ENCODE measurements at regions not wholly inside any gene's neighbourhood (a gene's known extent, or its start where the extent isn't known, plus 50 kb on each side); places are given as distances from the start of the nearest gene placed in this dataset.

DNA sequence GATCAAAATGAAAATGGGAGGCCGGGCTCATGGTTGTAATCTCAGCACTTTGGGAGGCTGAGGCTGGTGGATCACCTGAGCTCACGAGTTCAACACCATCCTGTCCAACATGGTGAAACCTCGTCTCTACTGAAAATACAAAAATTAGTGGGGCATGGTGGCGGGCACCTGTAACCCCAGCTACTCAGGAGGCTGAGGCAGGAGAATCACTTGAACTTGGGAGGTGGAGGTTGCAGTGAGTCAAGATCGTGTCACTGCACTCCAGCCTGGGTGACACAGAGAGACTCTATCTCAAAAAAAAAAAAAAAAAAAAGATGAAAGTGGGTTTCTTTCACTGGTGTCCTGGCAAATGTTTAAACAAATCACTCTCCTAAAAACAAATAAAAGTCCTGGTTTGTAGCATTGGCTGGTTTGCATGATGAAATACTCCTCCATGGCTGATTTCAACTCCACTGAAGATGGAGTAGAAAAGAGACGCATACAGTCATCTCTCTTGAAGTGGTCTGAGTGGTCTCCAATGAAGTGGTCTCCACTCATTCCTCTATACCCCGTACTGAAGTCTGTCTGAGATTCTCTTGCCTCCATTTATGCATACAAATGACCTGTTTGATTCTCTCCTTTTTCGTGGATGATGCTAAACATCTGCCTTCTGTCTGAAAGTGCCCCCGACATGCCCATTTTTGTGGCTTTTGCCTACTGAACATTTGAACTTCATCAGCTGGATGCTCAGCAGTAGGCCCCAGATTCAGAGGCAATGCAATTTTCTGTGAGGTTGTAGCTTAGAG, 153.0 kb upstream of the FAM20A start:
- FAIRE-seq, result no peak
- intact Hi-C loops (cut with micrococcal nuclease; ENCODE audit: unreplicated experiment) (no loop called here), in situ Hi-C loops (cut with MboI) (loop anchor here (25.0 kb wide), 1 partner anchor 592 kb away; no protein-coding TSS in a partner anchor)
- no peak overlapping the region for H2AFZ ChIP-seq (ENCODE audit: control insufficient read depth, low read depth, low read length)
- H3K9ac ChIP-seq (ENCODE audit: control insufficient read depth, insufficient read depth, low read length), result no peak overlapping the region
- no peak for ATAC-seq
- ChIA-PET CTCF (no interaction called here), POLR2A (no interaction called here), RAD21 (ENCODE audit: unreplicated experiment) (no interaction called here), SMC1A (ENCODE audit: uncharacterized antibody, unreplicated experiment) (no interaction called here)
- TF ChIP-seq SIX5 (IDR thresholded peaks at IDR 0.05; ENCODE audit: low read depth, low read length, severe bottlenecking) (no peak), SRF (IDR thresholded peaks at IDR 0.05; ENCODE audit: low read depth in 2 of 2, low read length in 2 of 2) (no peak), GABPA (IDR thresholded peaks at IDR 0.05; ENCODE audit: low read depth) (no peak), ZZZ3 (IDR thresholded peaks at IDR 0.05; ENCODE audit: control insufficient read depth, insufficient read length, low read depth) (no peak), MYC (IDR thresholded peaks at IDR 0.05; ENCODE audit: insufficient read depth, insufficient read length, insufficient replicate concordance, low read length, severe bottlenecking) (no peak), SUZ12 (IDR thresholded peaks at IDR 0.05; ENCODE audit: unreplicated experiment) (no peak), SMC3 (IDR thresholded peaks at IDR 0.05; ENCODE audit: borderline replicate concordance, low read length) (no peak), DPF2 (IDR thresholded peaks at IDR 0.05) (no peak), NFYA (IDR thresholded peaks at IDR 0.05; ENCODE audit: borderline replicate concordance, low read depth, low read length) (no peak), ASH2L (IDR thresholded peaks at IDR 0.05; ENCODE audit: borderline replicate concordance, low read depth) (no peak)
- TF ChIP-seq, protein P1, sequence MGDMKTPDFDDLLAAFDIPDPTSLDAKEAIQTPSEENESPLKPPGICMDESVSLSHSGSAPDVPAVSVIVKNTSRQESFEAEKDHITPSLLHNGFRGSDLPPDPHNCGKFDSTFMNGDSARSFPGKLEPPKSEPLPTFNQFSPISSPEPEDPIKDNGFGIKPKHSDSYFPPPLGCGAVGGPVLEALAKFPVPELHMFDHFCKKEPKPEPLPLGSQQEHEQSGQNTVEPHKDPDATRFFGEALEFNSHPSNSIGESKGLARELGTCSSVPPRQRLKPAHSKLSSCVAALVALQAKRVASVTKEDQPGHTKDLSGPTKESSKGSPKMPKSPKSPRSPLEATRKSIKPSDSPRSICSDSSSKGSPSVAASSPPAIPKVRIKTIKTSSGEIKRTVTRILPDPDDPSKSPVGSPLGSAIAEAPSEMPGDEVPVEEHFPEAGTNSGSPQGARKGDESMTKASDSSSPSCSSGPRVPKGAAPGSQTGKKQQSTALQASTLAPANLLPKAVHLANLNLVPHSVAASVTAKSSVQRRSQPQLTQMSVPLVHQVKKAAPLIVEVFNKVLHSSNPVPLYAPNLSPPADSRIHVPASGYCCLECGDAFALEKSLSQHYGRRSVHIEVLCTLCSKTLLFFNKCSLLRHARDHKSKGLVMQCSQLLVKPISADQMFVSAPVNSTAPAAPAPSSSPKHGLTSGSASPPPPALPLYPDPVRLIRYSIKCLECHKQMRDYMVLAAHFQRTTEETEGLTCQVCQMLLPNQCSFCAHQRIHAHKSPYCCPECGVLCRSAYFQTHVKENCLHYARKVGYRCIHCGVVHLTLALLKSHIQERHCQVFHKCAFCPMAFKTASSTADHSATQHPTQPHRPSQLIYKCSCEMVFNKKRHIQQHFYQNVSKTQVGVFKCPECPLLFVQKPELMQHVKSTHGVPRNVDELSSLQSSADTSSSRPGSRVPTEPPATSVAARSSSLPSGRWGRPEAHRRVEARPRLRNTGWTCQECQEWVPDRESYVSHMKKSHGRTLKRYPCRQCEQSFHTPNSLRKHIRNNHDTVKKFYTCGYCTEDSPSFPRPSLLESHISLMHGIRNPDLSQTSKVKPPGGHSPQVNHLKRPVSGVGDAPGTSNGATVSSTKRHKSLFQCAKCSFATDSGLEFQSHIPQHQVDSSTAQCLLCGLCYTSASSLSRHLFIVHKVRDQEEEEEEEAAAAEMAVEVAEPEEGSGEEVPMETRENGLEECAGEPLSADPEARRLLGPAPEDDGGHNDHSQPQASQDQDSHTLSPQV (IDR thresholded peaks at IDR 0.05), result no peak
- TF ChIP-seq, protein P2, sequence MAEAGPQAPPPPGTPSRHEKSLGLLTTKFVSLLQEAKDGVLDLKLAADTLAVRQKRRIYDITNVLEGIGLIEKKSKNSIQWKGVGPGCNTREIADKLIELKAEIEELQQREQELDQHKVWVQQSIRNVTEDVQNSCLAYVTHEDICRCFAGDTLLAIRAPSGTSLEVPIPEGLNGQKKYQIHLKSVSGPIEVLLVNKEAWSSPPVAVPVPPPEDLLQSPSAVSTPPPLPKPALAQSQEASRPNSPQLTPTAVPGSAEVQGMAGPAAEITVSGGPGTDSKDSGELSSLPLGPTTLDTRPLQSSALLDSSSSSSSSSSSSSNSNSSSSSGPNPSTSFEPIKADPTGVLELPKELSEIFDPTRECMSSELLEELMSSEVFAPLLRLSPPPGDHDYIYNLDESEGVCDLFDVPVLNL (IDR thresholded peaks at IDR 0.05; ENCODE audit: low read depth, low read length), result no peak
- WGBS (ENCODE audit: insufficient coverage, insufficient replicate concordance, low lambda C conversion rate, missing lambda C conversion rate), result 34% methylated on average over 8 of the region's 9 CpGs
- no peaks in the 10 kb centered on the region for H4K20me1 ChIP-seq (ENCODE audit: control insufficient read depth, insufficient read depth)
- H3K36me3 ChIP-seq (ENCODE audit: control insufficient read depth in 2 of 2, insufficient read depth in 2 of 2, low read length in 1 of 2), result no peaks in the 10 kb centered on the region
- DNase-seq (ENCODE audit: low read depth, low spot score), result no peak
- no peaks in the 10 kb centered on the region for H3K27me3 ChIP-seq (replicated peaks in 1 of 2; ENCODE audit: control insufficient read depth in 2 of 2, insufficient read depth in 2 of 2, low read length in 1 of 2)
- no peak overlapping the region for H3K27ac ChIP-seq (ENCODE audit: control insufficient read depth, insufficient read depth)
- H3K4me3 ChIP-seq, result no peak overlapping the region
- H3K4me1 ChIP-seq (ENCODE audit: control insufficient read depth, insufficient read depth, low read length), result no peaks in the 10 kb centered on the region
- no peaks in the 10 kb centered on the region; the same call in 2 of the 3 replicates for H3K9me3 ChIP-seq (replicated peaks; ENCODE audit: control insufficient read depth, insufficient read depth, low read length)
- no peak overlapping the region for H3K4me2 ChIP-seq (ENCODE audit: control insufficient read depth, insufficient read depth)
- BruUV-seq (replicated peaks), result no TSS peak
- H3K79me2 ChIP-seq (ENCODE audit: control insufficient read depth, insufficient read depth, low read length), result no peaks in the 10 kb centered on the region
